H1 (cell line): ENCODE measurements at regions not wholly inside any gene's neighbourhood (a gene's known extent, or its start where the extent isn't known, plus 50 kb on each side); places are given as distances from the start of the nearest gene placed in this dataset.

Experiments used
- CTCF ChIA-PET: fragments of 300-600 bp; sonication (Branson Sonifier 250); formaldehyde crosslinking; loops from one replicate; lab custom pipeline; 2021; ENCODE audit not compliant: partially characterized antibody; lab: Charles Lee
- POLR2A ChIA-PET: fragments of 300-600 bp; sonication (Branson Sonifier 250); formaldehyde crosslinking; loops from one replicate; lab custom pipeline; 2021; ENCODE audit warnings: inconsistent platforms; ENCODE audit not compliant: partially characterized antibody; lab: Charles Lee
- DNase-seq, 2 experiments: peaks; one replicate each; pipeline versions ENCODE4 v3.0.0 to v3.0.0-alpha.2; 2010 to 2022; ENCODE audit warnings: low spot score in 2 of 2, low read depth in 1 of 2, mixed read lengths in 1 of 2
- FAIRE-seq: peaks from 2 replicates; lab custom pipeline; 2011; peaks lifted over from hg19 to GRCh38; lab: Jason Lieb, UNC
- H2AFZ ChIP-seq: 2 replicates; pipeline ENCODE4 v1.8.1; 2012; ENCODE audit warnings: low read length, inconsistent platforms
- H2AK5ac ChIP-seq: 2 replicates; pipeline ENCODE4 v1.6.1; 2013; ENCODE audit warnings: low read depth, low read length
- H2BK120ac ChIP-seq: replicated peaks from 2 replicates; pipeline ENCODE3; 2013; ENCODE audit warnings: low read depth, low read length, inconsistent platforms
- H2BK12ac ChIP-seq: 2 replicates; pipeline ENCODE4 v1.6.1; 2013; ENCODE audit warnings: low read depth, low read length
- H2BK15ac ChIP-seq: 2 replicates; pipeline ENCODE4 v1.6.1; 2013; ENCODE audit warnings: low read length
- H2BK20ac ChIP-seq: 2 replicates; pipeline ENCODE4 v1.6.1; 2013; ENCODE audit warnings: low read length
- H2BK5ac ChIP-seq: 2 replicates; pipeline ENCODE4 v1.6.1; 2013; ENCODE audit warnings: low read depth, low read length
- H3K14ac ChIP-seq: 2 replicates; pipeline ENCODE4 v1.6.1; 2013; ENCODE audit warnings: inconsistent platforms; ENCODE audit not compliant: insufficient read length
- H3K18ac ChIP-seq: 2 replicates; pipeline ENCODE4 v1.6.1; 2013; ENCODE audit warnings: low read length; ENCODE audit errors: extremely low read depth
- H3K23ac ChIP-seq: 2 replicates; pipeline ENCODE4 v1.6.1; 2013; ENCODE audit warnings: inconsistent platforms; ENCODE audit not compliant: insufficient read length
- H3K23me2 ChIP-seq: 2 replicates; pipeline ENCODE4 v1.6.1; 2013; ENCODE audit warnings: low read depth, low read length
- H3K27ac ChIP-seq: 2 replicates; pipeline ENCODE4 v1.6.1; 2011; ENCODE audit warnings: low read depth, low read length, inconsistent platforms
- H3K27me3 ChIP-seq, 4 experiments: replicated peaks in 1 of 4; 1 replicate in 1 of 4; 2 replicates in 3 of 4; pipeline versions ENCODE4 v1.6.1 to v1.8.1; 2011 to 2013; ENCODE audit warnings: low read length in 3 of 4, mild to moderate bottlenecking in 3 of 4, inconsistent platforms in 2 of 4, mixed read lengths in 2 of 4, moderate library complexity in 1 of 4; ENCODE audit not compliant: control insufficient read depth in 3 of 4, insufficient read depth in 3 of 4; ENCODE audit errors: extremely low read depth in 1 of 4
- H3K36me3 ChIP-seq, 4 experiments: 2 replicates each; pipeline versions ENCODE4 v1.6.1 to v1.8.1; 2011 to 2013; ENCODE audit warnings: mild to moderate bottlenecking in 4 of 4, low read length in 3 of 4, moderate library complexity in 2 of 4, control low read depth in 1 of 4, inconsistent platforms in 1 of 4; ENCODE audit not compliant: insufficient read depth in 4 of 4, control insufficient read depth in 2 of 4
- H3K4ac ChIP-seq: replicated peaks from 2 replicates; pipeline ENCODE3; 2013; ENCODE audit warnings: low read length, low read depth, mixed read lengths, inconsistent platforms; ENCODE audit not compliant: insufficient read length
- H3K4me1 ChIP-seq, 4 experiments: replicated peaks in 1 of 4; 1 replicate in 1 of 4; 2 replicates in 3 of 4; pipeline versions ENCODE4 v1.6.1 to v1.8.1; 2011 to 2013; ENCODE audit warnings: low read length in 3 of 4, inconsistent platforms in 2 of 4, mixed read lengths in 1 of 4; ENCODE audit not compliant: insufficient read depth in 4 of 4, control insufficient read depth in 3 of 4
- H3K4me2 ChIP-seq, 2 experiments: 2 replicates each; pipeline versions ENCODE4 v1.6.1 to v1.8.1; 2011 to 2013; ENCODE audit warnings: low read depth in 2 of 2, low read length in 2 of 2, control low read depth in 1 of 2, inconsistent platforms in 1 of 2, mild to moderate bottlenecking in 1 of 2; ENCODE audit not compliant: insufficient read depth in 1 of 2
- H3K4me3 ChIP-seq, 4 experiments: fragments of 200-600, 300-600 bp in 1 of 4; sonication (generic), shearing (Covaris generic), sonication (Bioruptor Twin) in 1 of 4; 2 replicates each; pipeline versions ENCODE4 v1.5.1 to v1.8.1; 2011 to 2016; ENCODE audit warnings: low read length in 4 of 4, low read depth in 3 of 4, control low read depth in 2 of 4, inconsistent platforms in 2 of 4, mild to moderate bottlenecking in 2 of 4, mixed read lengths in 1 of 4, moderate library complexity in 1 of 4; ENCODE audit not compliant: insufficient read depth in 2 of 4; ENCODE audit errors: extremely low read depth in 1 of 4
- H3K56ac ChIP-seq: replicated peaks from 2 replicates; pipeline ENCODE3; 2013; ENCODE audit warnings: low read depth, mild to moderate bottlenecking, mixed read lengths, low read length, inconsistent platforms; ENCODE audit not compliant: insufficient read length
- H3K79me1 ChIP-seq: 2 replicates; pipeline ENCODE4 v1.6.1; 2013; ENCODE audit warnings: low read depth, low read length, control low read depth
- H3K79me2 ChIP-seq, 2 experiments: 2 replicates each; pipeline versions ENCODE4 v1.6.1 to v1.8.1; 2012 to 2013; ENCODE audit warnings: low read length in 2 of 2, mild to moderate bottlenecking in 2 of 2, inconsistent platforms in 1 of 2; ENCODE audit not compliant: insufficient read depth in 2 of 2, control insufficient read depth in 1 of 2
- H3K9ac ChIP-seq, 4 experiments: replicated peaks in 1 of 4; 1 replicate in 1 of 4; 2 replicates in 3 of 4; pipeline versions ENCODE4 v1.6.1 to v1.8.1; 2011 to 2013; ENCODE audit warnings: low read depth in 3 of 4, low read length in 3 of 4, control low read depth in 2 of 4, mild to moderate bottlenecking in 2 of 4, moderate library complexity in 2 of 4, inconsistent platforms in 1 of 4; ENCODE audit errors: extremely low read depth in 1 of 4
- H3K9me3 ChIP-seq, 2 experiments: 2 replicates each; pipeline versions ENCODE4 v1.6.1 to v1.8.1; 2012 to 2013; ENCODE audit warnings: mild to moderate bottlenecking in 2 of 2, moderate library complexity in 2 of 2, control low read depth in 1 of 2, inconsistent platforms in 1 of 2, low read depth in 1 of 2, low read length in 1 of 2, mixed read lengths in 1 of 2; ENCODE audit not compliant: insufficient read depth in 2 of 2
- H4K20me1 ChIP-seq, 2 experiments: replicated peaks in 1 of 2; 2 replicates each; pipeline versions ENCODE3 to v1.8.1; 2011 to 2013; ENCODE audit warnings: inconsistent platforms in 2 of 2, low read length in 2 of 2, mild to moderate bottlenecking in 1 of 2; ENCODE audit not compliant: insufficient read depth in 2 of 2, control insufficient read depth in 1 of 2
- H4K5ac ChIP-seq: 2 replicates; pipeline ENCODE4 v1.6.1; 2013; ENCODE audit warnings: low read length, low read depth, mixed read lengths, inconsistent platforms; ENCODE audit not compliant: insufficient read length
- H4K8ac ChIP-seq: 2 replicates; pipeline ENCODE4 v1.8.0; 2013; ENCODE audit warnings: mild to moderate bottlenecking, moderate library complexity, low read length, inconsistent platforms; ENCODE audit not compliant: insufficient read depth; ENCODE audit errors: extremely low read depth
- H4K91ac ChIP-seq: replicated peaks from 2 replicates; pipeline ENCODE3; 2013; ENCODE audit warnings: low read length, mixed read lengths, inconsistent platforms; ENCODE audit not compliant: insufficient read length
- SIRT6 ChIP-seq: IDR thresholded peaks from one replicate; pipeline ENCODE4 v1.7.1; 2012; ENCODE audit warnings: low read length, inconsistent platforms
- YY1 ChIP-seq: IDR thresholded peaks from 2 replicates; pipeline ENCODE4 v1.6.1; 2011; ENCODE audit warnings: low read depth, mild to moderate bottlenecking, low read length
- WGBS, 2 experiments: shearing (Covaris generic) in 1 of 2; methylation state at CpG; one replicate each; pipeline versions ENCODE4 v1.1.6 to v1.1.7; 2013 to 2015; ENCODE audit warnings: low lambda C conversion rate in 2 of 2, mixed read lengths in 2 of 2, inconsistent platforms in 1 of 2, low coverage in 1 of 2, missing lambda C conversion rate in 1 of 2; ENCODE audit not compliant: insufficient replicate concordance in 2 of 2, insufficient coverage in 1 of 2, insufficient read length in 1 of 2; ENCODE audit errors: extremely low coverage in 1 of 2, missing lambda C conversion rate in 1 of 2; 5-methylcytosine and 5-hydroxymethylcytosine counted together

DNA sequence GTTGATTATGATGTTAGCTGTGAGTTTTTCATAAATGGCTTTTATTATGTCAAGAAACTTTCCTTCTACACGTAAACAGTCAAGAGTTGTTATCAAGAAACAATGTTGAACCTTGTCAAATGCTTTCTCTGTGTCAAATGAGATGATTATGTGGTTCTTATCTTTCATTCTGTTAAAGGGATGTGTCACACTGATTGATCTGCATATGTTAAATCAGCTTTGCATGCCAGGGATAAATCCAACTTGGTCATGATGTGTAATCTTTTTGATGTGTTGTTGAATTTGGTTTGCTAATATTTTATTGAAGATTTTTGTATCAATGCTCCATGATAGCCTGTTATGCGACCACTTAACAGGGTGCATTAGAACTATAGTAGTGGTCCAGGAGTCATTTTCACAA lies 107.3 kb downstream of the C1QL2 start:
- H2BK20ac ChIP-seq: no peak overlapping the region
- H3K18ac ChIP-seq: no peak overlapping the region
- H3K4ac ChIP-seq: no peak overlapping the region
- no peaks in the 10 kb centered on the region for H3K36me3 ChIP-seq
- no peak overlapping the region for H4K8ac ChIP-seq
- 0 out of 4 replicates have a peak, but pooled peaks cover 0 to 3% of the 10 kb centered on the region in 2 experiments for H3K9me3 ChIP-seq
- no peak overlapping the region for H4K5ac ChIP-seq
- DNase-seq (no peak), FAIRE-seq (no peak)
- H2AFZ ChIP-seq: no peak overlapping the region
- POLR2A ChIA-PET: interaction anchor here (1.2 kb wide), 1 partner anchor 22 kb away, joined by 3 read pairs; no protein-coding TSS in a partner anchor
- no peak overlapping the region for H3K9ac ChIP-seq
- no peaks in the 10 kb centered on the region for H3K79me1 ChIP-seq
- H3K4me2 ChIP-seq: no peak overlapping the region
- H4K91ac ChIP-seq: no peak overlapping the region
- H3K4me1 ChIP-seq: peaks cover 0 to 4% (median 2%) of the 10 kb centered on the region in 4 experiments; a peak in 3 of 7 replicates
- no peaks in the 10 kb centered on the region for H4K20me1 ChIP-seq
- H3K56ac ChIP-seq: no peak overlapping the region
- TF ChIP-seq YY1 (no peak), SIRT6 (no peak)
- 89% methylated on average over 2 of the region's 2 CpGs; no CpG with 5 or more reads in 1 of the 2 experiments for WGBS, 2 experiments
- no peaks in the 10 kb centered on the region for H3K23me2 ChIP-seq
- no peak overlapping the region for H2BK15ac ChIP-seq
- H2BK12ac ChIP-seq: no peak overlapping the region
- CTCF ChIA-PET: interaction anchor here (0.6 to 2.8 kb wide), 19 partner anchors 10 to 215 kb away, joined by 3 to 46 read pairs (median 5); no protein-coding TSS in a partner anchor
- H2AK5ac ChIP-seq: no peak overlapping the region
- H2BK5ac ChIP-seq: no peak overlapping the region
- no peak overlapping the region for H2BK120ac ChIP-seq
- H3K23ac ChIP-seq: no peak overlapping the region
- H3K4me3 ChIP-seq: no peak overlapping the region
- no peaks in the 10 kb centered on the region for H3K27me3 ChIP-seq
- H3K27ac ChIP-seq: no peak overlapping the region
- H3K14ac ChIP-seq: no peak overlapping the region
- H3K79me2 ChIP-seq: no peaks in the 10 kb centered on the region
